Ishikawa (cell line): ENCODE measurements at regions not wholly inside any gene's neighbourhood (a gene's known extent, or its start where the extent isn't known, plus 50 kb on each side); places are given as distances from the start of the nearest gene placed in this dataset.

Experiments
- CEBPB ChIP-seq: IDR thresholded peaks from 2 replicates; pipeline ENCODE4 v1.6.1; 2012
- CREB1 ChIP-seq: IDR thresholded peaks from 2 replicates; pipeline ENCODE4 v1.6.1; 2012; ENCODE audit warnings: low read depth
- EGR1 ChIP-seq: IDR thresholded peaks from 2 replicates; pipeline ENCODE4 v1.6.1; 2012
- EP300 ChIP-seq: IDR thresholded peaks from 2 replicates; pipeline ENCODE4 v1.6.1; 2012; ENCODE audit warnings: borderline replicate concordance
- FOXM1 ChIP-seq: IDR thresholded peaks from 2 replicates; pipeline ENCODE4 v1.6.1; 2012; ENCODE audit warnings: low read depth, borderline replicate concordance
- MAX ChIP-seq: IDR thresholded peaks from 2 replicates; pipeline ENCODE4 v1.6.1; 2012
- NFIC ChIP-seq: IDR thresholded peaks from 2 replicates; pipeline ENCODE4 v1.6.1; 2012
- RAD21 ChIP-seq: IDR thresholded peaks from 2 replicates; pipeline ENCODE4 v1.6.1; 2012; ENCODE audit warnings: low read depth
- REST ChIP-seq: IDR thresholded peaks from 2 replicates; pipeline ENCODE4 v1.6.1; 2012; ENCODE audit warnings: low read depth, mild to moderate bottlenecking
- TAF1 ChIP-seq: IDR thresholded peaks from 2 replicates; pipeline ENCODE4 v1.6.1; 2012; ENCODE audit warnings: low read depth, mild to moderate bottlenecking
- TCF12 ChIP-seq: IDR thresholded peaks from 2 replicates; pipeline ENCODE4 v1.6.1; 2012; ENCODE audit warnings: low read depth
- TEAD4 ChIP-seq: IDR thresholded peaks from 2 replicates; pipeline ENCODE4 v1.6.1; 2012
- YY1 ChIP-seq: IDR thresholded peaks from 2 replicates; pipeline ENCODE4 v1.6.1; 2012; ENCODE audit warnings: low read depth
- ZBTB7A ChIP-seq: IDR thresholded peaks from 2 replicates; pipeline ENCODE4 v1.6.1; 2012; ENCODE audit warnings: low read depth
- TF ChIP-seq, protein P1 (sequence below): IDR thresholded peaks from 2 replicates; pipeline ENCODE4 v1.6.1; 2012

GRCh38 chr11:27830206-27830605 lies 130.0 kb upstream of the BDNF start:
- no peak for TF ChIP-seq EP300
- no peak for TF ChIP-seq EGR1
- TF ChIP-seq FOXM1: no peak
- TF ChIP-seq NFIC: no peak
- TF ChIP-seq, protein P1, sequence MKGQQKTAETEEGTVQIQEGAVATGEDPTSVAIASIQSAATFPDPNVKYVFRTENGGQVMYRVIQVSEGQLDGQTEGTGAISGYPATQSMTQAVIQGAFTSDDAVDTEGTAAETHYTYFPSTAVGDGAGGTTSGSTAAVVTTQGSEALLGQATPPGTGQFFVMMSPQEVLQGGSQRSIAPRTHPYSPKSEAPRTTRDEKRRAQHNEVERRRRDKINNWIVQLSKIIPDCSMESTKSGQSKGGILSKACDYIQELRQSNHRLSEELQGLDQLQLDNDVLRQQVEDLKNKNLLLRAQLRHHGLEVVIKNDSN: no peak
- TF ChIP-seq TEAD4: no peak
- no peak for TF ChIP-seq CREB1
- no peak for TF ChIP-seq REST
- no peak for TF ChIP-seq TAF1
- TF ChIP-seq YY1: no peak
- TF ChIP-seq TCF12: no peak
- no peak for TF ChIP-seq ZBTB7A
- no peak for TF ChIP-seq CEBPB
- TF ChIP-seq RAD21: no peak
- TF ChIP-seq MAX: no peak

DNA sequence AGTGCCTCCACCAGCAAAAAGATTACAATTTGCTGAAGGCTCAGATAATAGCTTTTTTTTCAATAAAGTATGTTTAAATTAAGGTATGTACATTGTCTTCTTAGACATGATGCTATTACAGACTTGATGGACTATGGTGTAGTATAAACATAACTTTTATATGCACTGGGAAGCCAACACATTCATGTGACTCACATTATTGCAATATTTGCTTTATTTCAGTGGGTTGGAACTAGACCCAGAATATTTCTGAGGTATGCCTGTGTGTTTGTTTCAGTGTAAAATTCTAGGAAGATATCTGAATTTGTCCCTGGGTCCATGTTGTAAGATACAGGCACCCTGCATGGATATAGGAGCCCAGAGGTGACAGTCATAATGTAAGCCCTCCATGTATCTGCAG lies 120.0 kb upstream of the BDNF start:
- TF ChIP-seq FOXM1: no peak
- TF ChIP-seq TEAD4: no peak
- no peak for TF ChIP-seq MAX
- no peak for TF ChIP-seq RAD21
- TF ChIP-seq EGR1: no peak
- TF ChIP-seq CREB1: no peak
- no peak for TF ChIP-seq EP300
- TF ChIP-seq, protein P1: no peak
- TF ChIP-seq YY1: no peak
- TF ChIP-seq NFIC: no peak
- no peak for TF ChIP-seq ZBTB7A
- no peak for TF ChIP-seq CEBPB
- TF ChIP-seq TCF12: no peak
- no peak for TF ChIP-seq TAF1

DNA sequence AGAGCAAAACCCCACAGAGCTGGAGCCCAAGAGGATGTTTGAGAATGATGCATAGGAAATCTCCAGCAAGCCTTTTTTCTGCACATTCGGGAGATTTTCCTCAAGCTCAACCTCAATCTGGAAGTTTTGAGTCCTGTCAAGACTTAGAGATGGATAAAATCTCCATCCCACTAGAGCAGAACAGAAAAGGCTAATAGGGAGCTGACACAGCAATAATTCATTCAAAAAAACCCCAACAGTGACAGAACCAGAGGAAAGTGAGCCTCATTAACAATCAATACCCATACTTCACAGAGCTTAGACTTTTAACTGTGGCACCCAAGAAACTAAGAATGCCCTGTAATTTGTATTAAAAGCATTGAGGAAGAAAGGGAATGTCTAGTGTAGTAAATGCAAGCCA lies 115.9 kb upstream of the BDNF start:
- TF ChIP-seq MAX (no peak), RAD21 (no peak), NFIC (no peak), EGR1 (no peak), EP300 (no peak), YY1 (no peak), CREB1 (no peak), CEBPB (no peak), REST (no peak), TEAD4 (no peak), TAF1 (no peak), FOXM1 (no peak), TCF12 (no peak), ZBTB7A (no peak)
- TF ChIP-seq, protein P1: no peak

DNA sequence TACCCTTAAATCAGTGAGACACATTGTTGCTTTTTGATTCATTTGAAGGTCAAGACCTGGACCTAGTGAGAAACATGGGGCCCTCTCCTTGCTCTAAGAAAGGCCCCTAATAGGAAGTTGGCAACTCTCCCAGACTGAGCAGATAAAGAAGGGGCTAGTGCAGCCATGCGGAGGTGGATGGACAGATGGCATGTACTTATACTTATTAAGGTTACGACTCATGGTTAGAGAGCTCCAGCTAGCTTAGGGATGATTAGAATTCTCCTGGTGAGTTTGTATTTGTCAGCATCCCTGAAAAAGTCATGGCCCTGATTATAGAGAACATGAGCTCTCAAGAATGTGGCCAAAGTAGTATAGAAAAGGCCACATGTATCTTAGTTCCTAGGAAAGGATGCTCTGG lies 112.1 kb upstream of the BDNF start:
- no peak for TF ChIP-seq CREB1
- TF ChIP-seq EP300: no peak
- TF ChIP-seq ZBTB7A: no peak
- no peak for TF ChIP-seq CEBPB
- TF ChIP-seq YY1: no peak
- TF ChIP-seq REST: no peak
- TF ChIP-seq EGR1: no peak
- TF ChIP-seq, protein P1: no peak
- TF ChIP-seq MAX: no peak
- TF ChIP-seq FOXM1: no peak
- TF ChIP-seq RAD21: no peak
- no peak for TF ChIP-seq NFIC
- no peak for TF ChIP-seq TEAD4
- no peak for TF ChIP-seq TAF1
- no peak for TF ChIP-seq TCF12
